ENCODE measurements at regions not wholly inside any gene's neighbourhood (a gene's known extent, or its start where the extent isn't known, plus 50 kb on each side); places are given as distances from the start of the nearest gene placed in this dataset.

GRCh38 chr2:59276033-59276432 is 1034.9 kb upstream of the FANCL start:
- TF ChIP-seq CTCF (IDR thresholded peaks at IDR 0.05) (peak in 1 of 5 experiments; percentile 14), POLR2AphosphoS5 (IDR thresholded peaks at IDR 0.05) (no peak), POLR2A (IDR thresholded peaks at IDR 0.05) (no peak), EP300 (IDR thresholded peaks at IDR 0.05; ENCODE audit: low read depth) (no peak)

Measured in transverse colon (tissue), 4 donors.